Stimulated activated CD8-positive, alpha-beta memory T cell treated with anti-CD3 and anti-CD28 coated beads, Interleukin-15, amount 100 ng/mL, for 48 hours (primary cell): ENCODE measurements at regions not wholly inside any gene's neighbourhood (a gene's known extent, or its start where the extent isn't known, plus 50 kb on each side); places are given as distances from the start of the nearest gene placed in this dataset.

Experiments
- DNase-seq, 2 donors: peaks; one replicate each; pipeline ENCODE4 v3.0.0-alpha.2; 2020; ENCODE audit warnings: low read depth in 2 of 2

DNA sequence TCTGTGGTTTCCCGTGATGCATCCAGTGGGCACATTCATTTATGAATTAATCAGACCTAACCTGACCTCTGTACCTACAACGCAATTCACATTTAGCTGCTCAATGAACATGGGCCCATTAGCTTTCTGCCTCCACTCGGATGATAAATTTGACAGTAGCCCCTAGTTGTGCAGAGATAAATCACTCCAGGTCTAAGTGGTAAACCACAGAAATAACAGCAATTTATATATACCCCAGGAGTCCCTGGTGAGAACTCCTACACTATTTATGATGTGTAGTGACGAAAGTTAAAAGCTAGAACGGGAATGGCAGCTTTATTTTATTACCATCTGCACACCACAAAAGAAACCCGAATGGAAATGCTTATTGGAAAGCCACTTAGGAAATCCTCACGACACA, 371.5 kb downstream of the HAPSTR1 start:
- no peak for DNase-seq

DNA sequence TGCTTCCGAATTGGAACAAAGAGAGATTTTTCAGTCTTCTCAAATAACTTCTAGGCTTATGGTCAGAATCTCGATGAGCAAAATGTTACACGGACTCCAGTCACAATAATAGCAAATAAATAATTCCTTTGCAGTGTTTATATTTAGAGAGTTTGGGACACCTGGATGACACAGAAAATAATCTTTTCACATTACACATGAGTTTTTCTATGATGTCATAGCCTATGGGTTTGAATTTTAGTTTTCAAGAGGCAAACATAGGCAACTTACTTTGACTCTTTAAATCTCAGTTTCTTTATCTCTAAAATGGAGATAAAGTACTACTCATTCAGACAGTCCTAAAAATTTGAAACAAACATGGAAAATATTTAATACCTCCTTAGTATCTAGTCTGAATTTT, 372.0 kb downstream of the HAPSTR1 start:
- DNase-seq, result no peak

DNA sequence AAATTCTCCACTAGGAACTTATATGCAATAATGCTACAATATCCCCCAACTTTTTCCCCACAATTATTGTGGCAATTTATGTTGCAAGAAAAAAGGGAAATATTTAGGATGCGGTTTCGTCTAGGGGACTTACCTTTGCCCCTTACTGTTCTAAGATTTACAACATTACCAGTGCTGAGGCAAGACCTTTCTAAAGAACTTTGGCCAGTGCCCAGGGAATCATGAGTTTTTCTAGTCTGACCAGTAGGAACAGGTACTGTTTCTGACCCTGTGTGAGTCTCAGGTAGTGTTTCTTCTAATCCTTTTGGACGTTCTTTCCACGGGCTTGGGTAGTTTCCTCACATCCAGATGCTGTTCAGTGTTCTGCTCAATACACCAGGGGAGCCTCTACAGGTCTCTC, 373.7 kb downstream of the HAPSTR1 start:
- no peak for DNase-seq

DNA sequence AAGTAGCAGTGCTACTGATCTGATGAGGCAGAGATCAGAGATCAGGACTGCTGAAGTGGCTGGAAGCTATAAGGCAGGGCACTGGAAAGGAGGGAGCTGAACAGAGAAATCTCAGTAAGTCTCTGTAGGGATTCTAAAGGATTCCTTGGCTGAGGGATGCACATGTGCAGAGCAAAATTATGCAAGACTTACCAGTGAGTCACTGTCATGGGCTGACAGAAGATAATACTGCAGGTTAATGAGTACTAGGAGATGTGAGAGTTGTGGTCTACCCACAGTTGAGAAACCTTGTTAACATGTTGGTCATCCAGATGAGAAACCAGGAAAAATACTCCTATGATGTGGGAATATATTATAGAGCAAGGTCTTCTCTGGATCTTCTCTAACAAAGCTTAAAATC, 378.1 kb downstream of the HAPSTR1 start:
- DNase-seq, result no peak

DNA sequence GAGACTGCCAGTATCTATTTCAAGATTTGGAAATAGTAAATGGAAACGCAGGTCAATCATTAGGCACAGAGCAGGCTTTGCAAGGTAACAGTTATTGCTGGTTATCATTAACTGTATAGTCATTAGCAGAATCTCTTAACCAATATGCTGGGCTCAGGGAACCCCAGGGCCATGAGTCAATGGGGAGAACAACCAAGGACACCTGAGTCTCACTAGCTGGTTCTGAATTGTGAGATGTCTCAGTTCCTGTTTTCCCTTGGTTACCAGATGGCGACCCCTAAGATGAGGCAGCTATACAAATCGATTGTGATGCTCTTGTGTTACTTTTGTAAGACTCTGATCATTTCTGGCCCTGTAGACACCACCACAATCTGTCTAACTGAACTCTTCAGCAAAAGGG, 385.3 kb downstream of the HAPSTR1 start:
- DNase-seq, result no peak

DNA sequence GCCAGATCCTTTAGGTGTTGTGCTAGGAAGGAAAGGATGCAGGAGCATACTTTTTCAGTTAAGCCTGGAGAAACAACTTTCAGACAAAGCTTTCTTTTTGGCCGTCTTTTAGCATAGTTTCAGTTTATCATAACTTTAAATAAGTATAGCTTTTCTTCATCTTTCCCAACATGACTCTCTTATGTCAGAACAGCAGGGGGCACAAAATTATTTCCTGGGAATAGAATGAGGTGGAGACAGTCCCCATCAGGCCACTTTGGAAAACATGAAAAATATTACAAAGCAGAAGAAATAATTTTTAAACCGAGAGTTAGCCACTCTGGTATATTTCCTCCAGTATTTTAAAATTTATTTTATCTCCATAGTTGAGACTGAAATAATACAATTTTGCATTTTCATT, 387.6 kb downstream of the HAPSTR1 start:
- DNase-seq, result no peak

DNA sequence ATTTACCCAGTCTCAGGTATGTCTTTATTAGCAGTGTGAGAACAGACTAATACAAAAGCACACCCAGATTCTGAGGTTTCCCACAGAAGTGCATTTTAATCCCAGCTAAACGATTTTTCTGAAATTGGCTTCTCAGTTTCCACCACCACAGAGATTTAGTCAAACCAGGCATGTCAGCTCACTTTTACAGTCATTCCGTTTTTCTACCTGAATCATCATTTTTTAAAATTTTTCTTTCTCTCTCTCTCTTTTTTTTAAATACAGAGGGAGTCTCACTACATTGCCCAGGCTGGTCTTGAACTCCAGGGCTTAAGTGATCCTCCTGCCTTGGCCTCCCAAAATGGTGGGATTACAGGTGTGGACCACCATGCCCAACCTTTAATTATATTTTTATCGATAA, 389.1 kb downstream of the HAPSTR1 start:
- no peak for DNase-seq

DNA sequence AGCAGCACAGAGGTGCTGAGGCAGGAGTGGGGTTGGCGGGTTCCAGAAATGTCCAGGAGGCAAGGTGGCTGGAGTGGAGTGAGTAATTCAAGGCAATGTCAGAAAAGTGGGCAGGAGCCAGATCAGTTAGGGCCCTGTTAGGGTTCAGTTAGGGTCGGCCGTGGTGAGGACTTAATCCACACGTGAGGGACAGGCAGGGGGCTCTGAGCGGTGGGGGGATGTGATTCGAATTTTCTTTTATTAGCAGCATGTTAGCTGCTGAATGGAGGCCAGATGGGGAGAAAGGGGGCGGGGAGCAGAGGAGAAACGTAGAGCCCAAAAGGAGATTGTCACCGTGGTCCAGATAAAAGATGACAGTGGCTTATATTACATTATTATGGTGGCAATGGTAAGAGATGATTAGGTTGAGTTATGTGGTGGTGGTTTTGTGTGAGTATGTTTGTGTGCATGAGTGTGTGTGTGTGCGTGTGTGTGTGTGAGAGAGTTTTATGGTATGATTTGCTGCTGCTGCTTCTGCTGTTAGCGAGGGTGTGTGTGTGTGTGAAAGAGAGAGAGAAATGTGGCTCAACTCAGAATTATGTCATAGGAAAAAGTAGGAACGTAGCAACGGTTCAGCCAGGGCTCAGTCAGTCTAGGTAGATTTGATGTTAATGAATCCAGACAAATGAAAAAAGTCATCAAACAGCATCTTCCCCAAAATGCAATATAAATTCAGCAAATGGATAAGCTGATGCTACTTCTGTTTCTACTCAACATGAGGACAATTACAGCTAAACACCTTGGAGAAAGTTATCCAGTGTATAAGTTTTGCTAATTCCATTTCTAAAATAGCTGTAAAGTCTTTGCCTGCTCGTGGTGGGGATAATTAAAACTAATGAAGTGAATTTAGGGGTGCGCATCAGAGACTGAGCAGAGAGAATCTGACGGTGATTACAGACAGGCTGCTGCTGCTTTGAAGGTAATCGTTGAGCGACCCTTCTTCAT, 390.6 kb downstream of the HAPSTR1 start:
- DNase-seq, result no peak

DNA sequence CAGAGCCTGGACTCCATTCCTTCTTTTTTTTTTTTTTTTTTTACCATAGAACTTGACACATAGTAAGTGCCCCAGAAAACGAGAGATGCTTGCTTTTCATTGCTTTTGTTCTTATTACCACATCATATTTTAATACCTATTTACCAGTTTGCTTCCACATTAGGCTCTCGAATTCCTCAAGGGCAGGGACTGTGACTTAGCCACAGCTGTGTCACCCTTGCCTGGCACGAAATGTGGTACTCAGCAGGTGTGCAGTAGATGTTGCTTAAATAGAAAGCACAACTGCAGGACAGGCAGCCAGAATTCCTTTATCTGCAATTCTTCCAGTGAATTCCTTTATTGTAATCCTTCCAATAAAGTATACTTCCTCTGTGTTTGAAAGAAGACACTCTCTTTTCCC, 393.0 kb downstream of the HAPSTR1 start:
- DNase-seq, result no peak

DNA sequence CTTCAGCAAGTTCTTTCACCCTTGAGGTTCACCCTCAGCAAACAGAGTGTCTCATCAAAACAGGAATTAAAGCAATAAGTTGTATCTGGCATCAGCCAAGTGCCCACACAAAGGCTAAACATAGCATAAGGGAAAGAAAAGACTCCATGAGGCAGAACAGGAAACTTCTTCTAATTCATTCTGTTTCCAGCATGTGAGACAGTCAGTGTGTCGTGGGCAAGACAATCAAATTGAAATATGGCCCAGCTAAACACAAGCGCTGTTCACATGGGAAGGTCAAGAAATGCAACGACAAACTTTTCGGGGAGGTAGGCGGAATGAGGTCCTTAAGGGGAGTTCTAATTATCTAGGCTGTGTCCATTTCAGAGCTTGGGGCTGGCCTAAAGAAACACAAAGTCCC, 393.4 kb downstream of the HAPSTR1 start:
- DNase-seq, result no peak

DNA sequence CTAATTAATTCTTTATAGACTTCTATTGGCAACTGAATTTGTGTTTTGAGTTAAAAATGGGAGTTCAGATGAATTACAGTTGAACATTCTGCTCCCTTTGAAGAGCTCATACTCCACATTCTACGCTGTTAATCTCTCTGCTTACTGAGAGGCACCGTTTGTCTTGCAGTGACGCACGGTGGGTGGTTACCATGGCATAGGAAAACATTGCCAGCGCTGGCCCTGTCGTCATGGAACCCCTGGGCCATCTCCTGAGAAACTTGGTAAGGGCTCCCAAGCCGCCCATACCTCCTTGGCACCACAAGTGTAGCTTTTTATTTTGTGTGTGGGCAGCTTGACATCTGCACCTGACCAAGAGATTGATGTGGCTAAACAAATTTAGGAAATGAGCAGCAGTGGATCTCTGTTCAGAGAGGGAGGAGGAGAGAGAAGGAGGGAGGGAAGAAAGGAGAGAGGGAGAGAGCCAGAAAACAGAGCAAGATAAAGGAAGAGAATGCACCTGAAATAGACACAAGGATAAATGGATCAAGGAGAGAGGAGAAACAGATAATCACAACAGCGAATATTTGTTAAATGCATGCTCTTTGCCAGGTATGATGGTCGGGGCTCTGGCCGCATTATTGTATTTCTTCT, 398.5 kb downstream of the HAPSTR1 start:
- DNase-seq, result no peak

DNA sequence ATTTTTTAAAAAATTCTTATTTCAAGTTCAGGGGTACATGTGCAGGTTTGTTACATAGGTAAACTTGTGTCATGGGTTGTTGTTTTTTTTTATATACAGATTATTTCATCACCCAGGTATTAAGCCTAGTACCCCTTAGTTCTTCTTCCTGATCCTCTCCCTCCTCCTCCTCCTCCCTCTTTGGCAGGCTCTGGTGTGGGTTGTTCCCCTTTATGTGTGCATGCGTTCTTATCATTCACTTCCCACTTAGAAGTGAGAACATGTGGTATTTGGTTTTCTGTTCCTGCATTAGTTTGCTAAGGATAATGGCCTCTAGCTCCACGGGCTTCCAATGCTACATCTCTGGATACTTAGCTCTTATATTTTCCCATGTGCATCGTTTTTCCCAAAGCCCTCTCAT, 404.4 kb downstream of the HAPSTR1 start:
- no peak for DNase-seq

DNA sequence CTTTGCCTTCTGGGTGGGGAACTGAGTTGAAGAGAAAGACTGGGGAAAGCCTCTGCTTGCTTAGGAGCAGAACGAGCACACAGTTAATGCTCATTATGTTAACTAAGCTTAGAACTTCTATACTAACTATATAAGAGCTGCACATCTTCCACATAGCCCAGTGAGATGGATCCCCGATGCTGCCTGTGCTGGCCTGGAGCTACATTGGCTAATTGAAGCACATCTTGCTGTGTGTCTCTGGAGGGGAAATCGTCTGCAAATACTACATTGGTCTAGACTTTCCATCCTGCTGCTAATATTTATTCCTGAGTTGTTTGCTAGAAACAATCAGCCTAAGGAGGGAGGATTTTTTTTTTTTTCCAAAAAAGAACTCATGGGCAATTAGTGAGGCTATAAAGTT, 406.3 kb downstream of the HAPSTR1 start:
- DNase-seq, result no peak

DNA sequence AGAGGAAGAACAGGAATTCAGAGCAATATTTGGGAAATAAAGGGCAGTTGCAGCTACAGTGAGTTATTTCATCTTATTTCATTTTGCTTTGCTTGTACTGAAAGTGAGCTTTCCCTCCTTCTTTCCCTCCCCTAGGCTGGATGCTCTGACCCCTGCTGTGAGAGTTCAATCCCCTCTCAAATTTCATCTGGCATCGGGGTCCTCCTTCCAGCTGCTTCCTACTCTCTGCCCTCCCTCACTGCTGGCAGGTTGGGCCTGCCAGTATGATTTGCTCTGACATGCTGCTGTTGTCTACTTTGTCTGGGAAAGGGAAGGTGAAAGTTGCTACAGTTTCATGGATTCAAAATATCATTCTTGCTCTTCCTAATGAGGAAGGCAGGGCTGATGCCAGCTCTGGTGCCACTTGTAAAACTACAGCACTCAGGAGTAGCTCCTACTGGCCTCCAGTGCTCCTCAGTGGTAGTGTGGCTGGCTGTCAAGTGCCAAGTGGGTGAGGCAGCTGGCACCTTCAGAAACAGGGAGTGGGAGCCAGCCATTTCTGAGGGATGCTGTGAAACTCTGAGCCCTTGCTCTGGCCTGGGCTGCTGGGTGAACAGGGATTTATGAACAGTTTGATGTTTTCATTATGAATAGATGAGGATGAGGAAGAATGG, 408.6 kb downstream of the HAPSTR1 start:
- no peak for DNase-seq

DNA sequence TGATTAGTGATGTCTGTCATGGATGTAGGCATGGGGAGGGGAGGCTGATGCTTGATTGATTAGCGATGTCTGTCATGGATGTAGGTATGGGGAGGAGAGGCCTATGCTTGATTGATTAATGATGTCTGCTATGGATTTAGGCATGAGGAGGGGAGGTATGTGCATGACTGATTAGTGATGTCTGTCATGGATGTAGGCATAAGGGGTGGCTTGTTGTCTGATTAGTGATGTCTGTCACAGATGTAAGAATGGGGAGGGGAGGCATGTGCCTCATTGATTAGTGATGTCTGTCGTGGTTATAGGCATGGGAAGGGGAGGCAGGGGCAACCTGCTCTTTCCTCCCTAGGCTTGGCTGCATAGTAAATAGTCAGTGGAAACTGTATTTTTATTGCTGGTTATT, 409.4 kb downstream of the HAPSTR1 start:
- no peak for DNase-seq

DNA sequence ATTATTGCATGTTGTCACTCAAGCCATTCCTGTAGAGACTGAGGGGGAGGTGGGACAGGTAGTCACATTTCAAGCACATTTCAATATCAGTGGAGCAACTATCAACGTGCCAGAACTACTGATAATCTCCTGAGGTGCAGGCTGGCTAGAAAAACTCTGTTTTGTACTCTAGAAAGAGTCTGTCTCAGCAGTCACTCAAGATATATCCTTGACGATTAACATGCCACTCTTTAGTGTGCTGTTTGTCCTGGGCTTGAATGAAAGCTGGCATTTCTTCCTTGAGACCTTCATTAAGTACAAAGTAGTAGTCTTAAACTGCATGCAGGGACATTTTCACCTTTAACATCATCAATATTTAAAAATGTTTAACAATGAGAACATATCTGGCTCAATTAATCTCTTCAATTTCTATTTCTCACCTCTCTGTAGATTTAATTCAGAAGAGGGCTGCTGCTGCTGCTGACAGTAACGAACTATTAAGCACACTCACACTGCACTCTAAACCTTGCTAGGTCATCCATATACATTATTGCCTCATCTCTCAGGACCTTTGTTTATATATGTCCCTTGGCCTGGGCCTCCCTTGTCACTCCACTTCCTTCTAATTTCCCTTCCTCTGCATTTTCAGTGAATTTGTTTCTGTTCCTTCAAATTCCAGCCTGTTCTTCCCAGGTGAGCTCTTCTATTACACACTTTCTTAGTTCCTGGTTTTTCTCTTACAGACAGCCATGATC, 412.0 kb downstream of the HAPSTR1 start:
- no peak for DNase-seq

DNA sequence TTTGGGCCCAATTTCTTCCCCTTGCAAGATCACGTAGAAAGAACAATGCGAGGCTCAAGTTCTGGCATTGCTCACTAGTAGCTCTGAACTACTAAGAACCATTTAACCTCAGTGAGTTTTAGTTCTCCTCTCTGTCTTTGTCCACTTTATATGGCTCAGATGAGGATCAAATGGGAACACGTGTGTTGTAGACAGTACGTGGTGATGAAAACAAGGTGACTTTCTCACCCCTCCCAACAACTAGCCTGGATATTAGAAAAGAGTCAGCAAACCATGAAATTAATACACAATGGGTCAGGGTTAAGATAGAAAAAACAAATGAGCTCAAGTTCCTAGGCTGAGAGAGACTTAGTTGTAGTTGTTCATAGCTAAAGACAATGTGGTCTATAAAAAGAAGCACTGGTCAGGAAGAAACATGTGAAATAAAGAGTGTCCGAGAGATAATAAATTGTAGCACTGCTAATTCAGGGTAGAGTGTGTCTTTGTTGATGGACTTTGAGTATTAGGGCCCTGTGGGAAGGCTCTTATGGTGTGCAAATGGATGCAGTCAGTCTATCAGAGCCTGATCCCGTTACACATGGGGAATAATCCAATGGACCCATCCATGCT, 417.0 kb downstream of the HAPSTR1 start:
- no peak for DNase-seq

DNA sequence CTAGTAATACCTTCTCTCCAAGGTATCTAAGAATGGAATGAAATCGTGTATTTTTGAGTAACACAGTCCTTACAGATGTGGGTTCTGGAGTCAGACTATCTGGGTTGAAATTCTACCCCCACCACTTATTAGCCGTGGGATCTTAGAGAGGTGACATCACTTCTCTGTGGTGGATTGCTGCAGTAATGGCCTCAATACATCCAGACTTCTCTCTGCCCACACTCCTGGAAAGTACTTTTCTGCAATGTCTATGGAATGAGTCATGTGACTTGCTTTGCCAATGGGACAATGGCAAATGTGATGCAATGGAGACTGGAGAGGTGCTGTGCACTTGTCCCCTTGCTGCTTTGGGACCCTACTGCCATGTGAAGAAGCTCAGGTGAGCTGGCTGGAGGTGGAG, 418.2 kb downstream of the HAPSTR1 start:
- DNase-seq, result no peak

DNA sequence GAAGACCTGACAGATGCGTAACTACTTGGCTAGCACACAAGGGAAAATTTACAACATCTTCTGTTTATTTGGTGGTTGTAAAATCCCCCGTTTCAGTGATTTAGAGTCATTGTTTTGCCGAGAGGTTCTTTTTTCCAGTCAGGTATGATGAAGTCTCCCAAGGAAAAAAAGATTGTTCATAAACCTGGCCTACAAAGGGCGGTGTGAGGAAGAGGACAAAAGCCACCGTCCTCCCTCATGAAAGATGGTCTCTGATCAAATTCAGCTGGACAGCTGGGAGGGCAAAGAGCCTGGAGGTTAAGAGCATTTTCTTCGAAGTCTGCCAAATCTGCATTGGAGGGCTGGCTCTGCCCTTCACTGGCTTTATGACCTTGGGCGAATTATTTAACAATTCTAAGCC, 419.9 kb downstream of the HAPSTR1 start:
- no peak for DNase-seq

DNA sequence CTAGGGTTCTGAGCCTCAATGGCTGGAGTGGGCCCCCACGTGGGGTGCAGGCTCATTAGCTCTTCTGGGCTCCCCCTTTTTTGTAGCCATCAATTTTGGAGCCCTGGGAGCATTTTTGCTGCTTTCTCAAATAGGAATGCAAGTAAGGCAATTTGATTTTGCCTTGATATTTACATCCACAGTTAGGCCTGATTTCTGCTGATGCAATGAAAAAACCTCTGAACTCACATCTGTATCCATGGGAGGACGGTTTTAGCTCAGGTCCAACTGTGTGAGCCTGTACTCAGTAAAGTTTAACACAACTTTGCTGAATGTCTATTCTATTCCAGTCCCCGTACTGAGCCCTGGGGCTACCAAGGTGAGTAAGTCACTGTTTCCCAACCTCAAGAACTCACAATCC, 425.0 kb downstream of the HAPSTR1 start:
- no peak for DNase-seq

DNA sequence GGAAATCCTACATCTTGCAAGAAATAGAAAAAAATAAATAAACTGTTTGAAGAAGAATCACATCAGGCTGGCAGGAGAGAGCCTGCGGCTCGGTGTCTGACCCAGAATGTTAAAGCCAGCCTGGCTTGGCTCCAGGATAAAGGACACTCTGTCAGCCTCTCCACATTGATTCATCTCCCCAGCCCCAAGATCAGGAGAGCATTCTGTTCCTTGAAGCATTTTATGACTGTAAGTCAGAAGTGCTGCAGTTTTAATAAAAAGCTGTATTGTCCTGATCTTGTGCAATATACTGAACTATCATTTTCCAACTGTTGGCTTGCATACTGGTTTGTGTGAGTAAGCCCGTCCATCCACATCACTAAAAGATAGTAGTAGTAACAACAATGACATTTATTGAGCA, 426.6 kb downstream of the HAPSTR1 start:
- DNase-seq, result no peak

DNA sequence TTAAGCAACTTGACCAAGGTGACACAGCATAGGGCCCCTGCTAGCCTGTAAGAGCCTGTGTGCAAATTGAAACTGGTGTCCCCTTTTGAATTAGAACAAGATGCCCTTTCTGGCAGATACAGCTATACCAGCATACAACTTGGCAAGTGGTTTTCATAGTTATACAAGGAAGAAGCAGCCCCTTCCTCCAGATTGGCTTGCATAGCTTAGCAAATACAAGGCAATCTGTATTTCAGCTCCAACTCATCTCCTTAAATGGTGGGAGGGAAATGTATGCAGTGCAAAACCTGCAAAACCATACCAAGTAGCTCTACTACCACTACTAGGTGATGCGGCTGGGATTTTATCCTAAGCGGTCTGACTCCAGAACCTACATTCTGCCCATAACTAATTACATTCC, 427.1 kb downstream of the HAPSTR1 start:
- no peak for DNase-seq
